Smooth muscle cell (in vitro differentiated cells): ENCODE measurements at regions not wholly inside any gene's neighbourhood (a gene's known extent, or its start where the extent isn't known, plus 50 kb on each side); places are given as distances from the start of the nearest gene placed in this dataset.

Experiments
- DNase-seq: peaks from one replicate; lab custom pipeline; 2025; ENCODE audit not compliant: unreplicated experiment; lab: John Stamatoyannopoulos, UW
- H2AFZ ChIP-seq: fragments of 200-600 bp; sonication (generic); 2 replicates; pipeline ENCODE4 v1.6.0; 2016; ENCODE audit warnings: antibody characterized with exemption, low read depth, mild to moderate bottlenecking
- H3F3A ChIP-seq: fragments of 200-600 bp; sonication (generic); 2 replicates; pipeline ENCODE4 v1.6.0; 2017; ENCODE audit warnings: antibody characterized with exemption, low read depth
- H3K27ac ChIP-seq: fragments of 200-600 bp; sonication (generic); 2 replicates; pipeline ENCODE4 v1.5.1; 2016; ENCODE audit warnings: low read depth, mild to moderate bottlenecking
- H3K27me3 ChIP-seq: fragments of 200-600 bp; sonication (generic); 2 replicates; pipeline ENCODE4 v1.6.1; 2016; ENCODE audit warnings: low read depth, mild to moderate bottlenecking
- H3K36me3 ChIP-seq: fragments of 200-600 bp; sonication (generic); 2 replicates; pipeline ENCODE4 v1.5.1; 2016; ENCODE audit warnings: low read depth
- H3K4me1 ChIP-seq: fragments of 200-600 bp; sonication (generic); 2 replicates; pipeline ENCODE4 v1.5.1; 2016; ENCODE audit warnings: low read depth
- H3K4me2 ChIP-seq: fragments of 200-600 bp; sonication (generic); 2 replicates; pipeline ENCODE4 v1.6.0; 2016; ENCODE audit warnings: mild to moderate bottlenecking
- H3K4me3 ChIP-seq: fragments of 200-600 bp; sonication (generic); 2 replicates; pipeline ENCODE4 v1.5.1; 2016; ENCODE audit warnings: mild to moderate bottlenecking
- H3K79me2 ChIP-seq: fragments of 200-600 bp; sonication (generic); 2 replicates; pipeline ENCODE4 v1.6.0; 2016; ENCODE audit warnings: low read depth, mild to moderate bottlenecking
- H3K9ac ChIP-seq: fragments of 200-600 bp; sonication (generic); 2 replicates; pipeline ENCODE4 v1.6.0; 2016; ENCODE audit warnings: low read depth
- H3K9me3 ChIP-seq: fragments of 200-600 bp; sonication (generic); replicated peaks from 2 replicates; pipeline ENCODE4 v1.5.1; 2016; ENCODE audit warnings: low read depth
- H4K20me1 ChIP-seq: fragments of 200-600 bp; sonication (generic); 2 replicates; pipeline ENCODE4 v1.6.0; 2016; ENCODE audit warnings: low read depth
- CTCF ChIP-seq: fragments of 200-600 bp; sonication (generic); IDR thresholded peaks from 2 replicates; pipeline ENCODE4 v1.5.1; 2017; ENCODE audit warnings: borderline replicate concordance, mild to moderate bottlenecking, antibody characterized with exemption; ENCODE audit not compliant: insufficient read depth, poor library complexity, severe bottlenecking
- WGBS: methylation state at CpG from one replicate; pipeline ENCODE4 v1.1.7; 2016; ENCODE audit warnings: low lambda C conversion rate; 5-methylcytosine and 5-hydroxymethylcytosine counted together

GRCh38 chr3:542021-542420, 345.5 kb downstream of the CHL1 start:
- no peak for TF ChIP-seq CTCF
- Histone ChIP-seq H3K27me3 (no peaks in the 10 kb centered on the region), H3K4me2 (no peak overlapping the region), H3K27ac (no peak overlapping the region), H3F3A (no peaks in the 10 kb centered on the region), H4K20me1 (no peaks in the 10 kb centered on the region), H2AFZ (no peak overlapping the region), H3K4me3 (no peak overlapping the region), H3K9me3 (no peaks in the 10 kb centered on the region), H3K79me2 (no peaks in the 10 kb centered on the region), H3K9ac (no peak overlapping the region), H3K4me1 (no peaks in the 10 kb centered on the region), H3K36me3 (no peaks in the 10 kb centered on the region)
- WGBS = 68% methylated on average over 3 of the region's 3 CpGs
- no peak for DNase-seq

GRCh38 chr3:549636-550035, 353.1 kb downstream of the CHL1 start:
- 82% methylated on average over 2 of the region's 2 CpGs for WGBS
- no peak overlapping the region for H3K4me3 ChIP-seq
- no peaks in the 10 kb centered on the region for H3K36me3 ChIP-seq
- no peaks in the 10 kb centered on the region for H3K79me2 ChIP-seq
- no peak for TF ChIP-seq CTCF
- no peaks in the 10 kb centered on the region for H3K9me3 ChIP-seq
- H3K4me1 ChIP-seq = no peaks in the 10 kb centered on the region
- no peak overlapping the region for H3K9ac ChIP-seq
- no peak overlapping the region for H2AFZ ChIP-seq
- no peak for DNase-seq
- no peak overlapping the region for H3K4me2 ChIP-seq
- H3F3A ChIP-seq = no peaks in the 10 kb centered on the region
- no peaks in the 10 kb centered on the region for H4K20me1 ChIP-seq
- H3K27ac ChIP-seq = no peak overlapping the region
- no peaks in the 10 kb centered on the region for H3K27me3 ChIP-seq

- H3K4me3 ChIP-seq = no peak overlapping the region
- no peaks in the 10 kb centered on the region for H3K9me3 ChIP-seq
- H3K9ac ChIP-seq = no peak overlapping the region
- no peaks in the 10 kb centered on the region for H3F3A ChIP-seq
- no peaks in the 10 kb centered on the region for H3K27me3 ChIP-seq
- no peak overlapping the region for H2AFZ ChIP-seq
- H3K36me3 ChIP-seq = no peaks in the 10 kb centered on the region
- H3K27ac ChIP-seq = no peak overlapping the region
- H4K20me1 ChIP-seq = no peaks in the 10 kb centered on the region
- no peak for DNase-seq
- TF ChIP-seq CTCF = no peak
- no peaks in the 10 kb centered on the region for H3K4me1 ChIP-seq
- H3K4me2 ChIP-seq = no peak overlapping the region
- WGBS = 90% methylated on average over 1 of the region's 1 CpG
- H3K79me2 ChIP-seq = no peaks in the 10 kb centered on the region
These were observed 353.9 kb downstream of the CHL1 start for GRCh38 chr3:550471-550870.

GRCh38 chr3:557972-558371, 361.4 kb downstream of the CHL1 start:
- H3F3A ChIP-seq = no peaks in the 10 kb centered on the region
- H3K9me3 ChIP-seq = no peaks in the 10 kb centered on the region
- H3K27me3 ChIP-seq = no peaks in the 10 kb centered on the region
- no peak overlapping the region for H3K27ac ChIP-seq
- no peaks in the 10 kb centered on the region for H4K20me1 ChIP-seq
- H3K4me1 ChIP-seq = no peaks in the 10 kb centered on the region
- DNase-seq = no peak
- no peaks in the 10 kb centered on the region for H3K36me3 ChIP-seq
- no peak overlapping the region for H3K4me3 ChIP-seq
- WGBS = 74% methylated on average over 1 of the region's 1 CpG
- H3K9ac ChIP-seq = no peak overlapping the region
- H3K79me2 ChIP-seq = no peaks in the 10 kb centered on the region
- H3K4me2 ChIP-seq = no peak overlapping the region
- no peak for TF ChIP-seq CTCF
- H2AFZ ChIP-seq = no peak overlapping the region
